ENCODE measurements at regions not wholly inside any gene's neighbourhood (a gene's known extent, or its start where the extent isn't known, plus 50 kb on each side); places are given as distances from the start of the nearest gene placed in this dataset.

DNA sequence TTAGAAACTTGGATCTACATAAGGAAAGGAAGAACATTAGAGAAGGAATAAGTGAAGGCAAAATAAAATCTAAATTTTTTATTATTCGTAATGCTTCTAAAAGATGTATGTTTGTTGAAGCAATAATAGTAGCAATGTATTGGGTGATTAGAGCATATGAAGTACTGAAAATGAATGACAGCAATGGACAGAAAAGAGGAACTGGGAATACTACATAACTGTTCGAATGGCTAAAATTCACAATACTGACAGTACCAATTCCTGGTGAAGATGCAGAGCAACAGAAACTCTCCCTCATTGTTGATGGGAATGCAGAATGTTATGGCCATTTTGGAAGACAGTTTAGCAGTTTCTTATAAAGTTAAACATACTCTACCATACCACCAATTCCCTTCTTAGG, 177.3 kb upstream of the SPEF2 start:
- no peak overlapping the region for H3K4me3 ChIP-seq (ENCODE audit: low read length)
- no peaks in the 10 kb centered on the region for H3K27me3 ChIP-seq (ENCODE audit: insufficient read depth, low read length, poor library complexity, severe bottlenecking)
- POLR2A ChIA-PET: no interaction called here
- no peaks in the 10 kb centered on the region for H3K36me3 Mint-ChIP-seq
- H3K27ac Mint-ChIP-seq: no peak overlapping the region
- no peak for DNase-seq
- no peak overlapping the region for H3K4me3 Mint-ChIP-seq
- H3K4me1 Mint-ChIP-seq: no peaks in the 10 kb centered on the region
- no peaks in the 10 kb centered on the region for H3K9me3 ChIP-seq (ENCODE audit: low read length)
- H3K36me3 ChIP-seq (ENCODE audit: insufficient read depth, low read length): no peaks in the 10 kb centered on the region
- H3K27me3 Mint-ChIP-seq: peaks cover 18 to 53% of the 10 kb centered on the region in 2 donors
- H3K4me1 ChIP-seq (ENCODE audit: insufficient read depth, low read length): no peaks in the 10 kb centered on the region
- H3K9me3 Mint-ChIP-seq: peaks cover 0 to 14% (median 4%) of the 10 kb centered on the region in 5 donors
- no peak overlapping the region for H3K27ac ChIP-seq (ENCODE audit: low read depth, low read length)
- CTCF ChIA-PET: no interaction called here

- Histone ChIP-seq H3K9me3 (ENCODE audit: low read length) (no peaks in the 10 kb centered on the region), H3K27ac (ENCODE audit: low read depth, low read length) (no peak overlapping the region), H3K27me3 (ENCODE audit: insufficient read depth, low read length, poor library complexity, severe bottlenecking) (no peaks in the 10 kb centered on the region), H3K4me1 (ENCODE audit: insufficient read depth, low read length) (no peaks in the 10 kb centered on the region), H3K4me3 (ENCODE audit: low read length) (no peak overlapping the region), H3K36me3 (ENCODE audit: insufficient read depth, low read length) (no peaks in the 10 kb centered on the region)
- H3K27ac Mint-ChIP-seq: no peak overlapping the region
- no peak for DNase-seq
- ChIA-PET POLR2A (no interaction called here), CTCF (no interaction called here)
- H3K4me1 Mint-ChIP-seq: no peaks in the 10 kb centered on the region
- peaks cover 17 to 51% of the 10 kb centered on the region in 2 donors for H3K27me3 Mint-ChIP-seq
- H3K36me3 Mint-ChIP-seq: no peaks in the 10 kb centered on the region
- H3K9me3 Mint-ChIP-seq: peaks cover 0 to 7% (median 4%) of the 10 kb centered on the region in 5 donors
- H3K4me3 Mint-ChIP-seq: no peak overlapping the region
Observed at GRCh38 chr5:35438786-35439185, 178.9 kb upstream of the SPEF2 start.

DNA sequence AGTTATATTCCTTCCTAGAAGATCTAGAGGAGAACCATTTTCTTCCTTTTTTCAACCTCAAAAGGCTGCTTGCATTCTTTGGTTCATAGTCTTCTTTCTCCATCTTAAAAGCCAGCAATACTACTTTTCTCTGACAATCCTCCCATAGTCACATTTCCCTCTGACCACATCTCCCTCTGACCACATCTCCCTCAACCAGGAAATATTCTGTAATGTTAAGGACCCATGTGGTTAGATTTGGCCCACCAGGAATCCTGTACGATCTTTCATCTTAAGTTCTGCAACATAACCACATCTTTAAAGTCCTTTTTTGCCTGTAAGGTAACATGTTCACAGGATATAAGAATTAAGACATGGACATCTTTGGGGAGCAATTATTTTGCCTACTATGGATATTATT, 179.4 kb upstream of the SPEF2 start:
- Histone ChIP-seq H3K27me3 (ENCODE audit: insufficient read depth, low read length, poor library complexity, severe bottlenecking) (no peaks in the 10 kb centered on the region), H3K36me3 (ENCODE audit: insufficient read depth, low read length) (no peaks in the 10 kb centered on the region), H3K9me3 (ENCODE audit: low read length) (no peaks in the 10 kb centered on the region), H3K27ac (ENCODE audit: low read depth, low read length) (no peak overlapping the region), H3K4me1 (ENCODE audit: insufficient read depth, low read length) (no peaks in the 10 kb centered on the region), H3K4me3 (ENCODE audit: low read length) (no peak overlapping the region)
- POLR2A ChIA-PET: no interaction called here
- CTCF ChIA-PET: no interaction called here
- Mint-ChIP-seq H3K9me3 (peaks cover 0 to 7% (median 4%) of the 10 kb centered on the region in 5 donors), H3K27me3 (peaks cover 17 to 48% of the 10 kb centered on the region in 2 donors), H3K36me3 (no peaks in the 10 kb centered on the region), H3K4me1 (no peaks in the 10 kb centered on the region), H3K27ac (no peak overlapping the region), H3K4me3 (no peak overlapping the region)
- DNase-seq: no peak

DNA sequence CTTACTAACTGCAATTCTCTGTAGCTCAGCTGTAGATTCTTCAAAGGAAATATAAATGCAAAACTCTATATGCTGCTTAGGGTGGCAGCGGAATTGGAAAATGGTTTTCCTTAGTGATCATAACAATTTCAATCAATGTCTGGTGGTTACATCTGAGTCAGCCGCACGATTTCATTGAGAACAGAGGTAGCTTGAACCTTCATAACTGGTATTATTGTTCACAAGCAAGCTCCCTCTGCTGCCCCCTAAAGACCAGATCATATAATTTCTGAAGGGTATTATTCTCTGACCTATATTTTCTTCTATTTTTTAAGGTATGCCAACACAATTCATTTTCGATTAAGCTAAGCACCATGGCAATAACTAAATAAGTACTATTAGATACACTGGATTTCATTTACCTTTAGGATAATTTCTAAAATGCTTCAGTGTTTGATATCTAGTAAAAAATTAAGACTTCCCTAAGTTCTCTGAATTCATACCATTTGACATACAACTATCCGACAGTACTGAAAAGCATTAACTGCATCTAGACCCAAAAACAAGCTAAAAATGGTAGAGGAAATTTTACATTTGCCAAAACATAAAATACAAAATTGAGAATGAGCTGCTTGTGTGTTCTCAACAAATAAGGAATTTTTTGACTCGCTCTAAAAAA, 181.1 kb upstream of the SPEF2 start:
- Histone ChIP-seq H3K4me1 (ENCODE audit: insufficient read depth, low read length) (no peaks in the 10 kb centered on the region), H3K27ac (ENCODE audit: low read depth, low read length) (no peak overlapping the region), H3K9me3 (ENCODE audit: low read length) (no peaks in the 10 kb centered on the region), H3K27me3 (ENCODE audit: insufficient read depth, low read length, poor library complexity, severe bottlenecking) (no peaks in the 10 kb centered on the region), H3K4me3 (ENCODE audit: low read length) (no peak overlapping the region), H3K36me3 (ENCODE audit: insufficient read depth, low read length) (no peaks in the 10 kb centered on the region)
- ChIA-PET CTCF (no interaction called here), POLR2A (no interaction called here)
- no peaks in the 10 kb centered on the region for H3K36me3 Mint-ChIP-seq
- no peak overlapping the region for H3K4me3 Mint-ChIP-seq
- DNase-seq: no peak
- no peaks in the 10 kb centered on the region for H3K4me1 Mint-ChIP-seq
- H3K27ac Mint-ChIP-seq: no peak overlapping the region
- H3K27me3 Mint-ChIP-seq: peaks cover 16 to 50% of the 10 kb centered on the region in 2 donors
- peaks cover 0 to 7% (median 4%) of the 10 kb centered on the region in 5 donors for H3K9me3 Mint-ChIP-seq

- H3K36me3 ChIP-seq (ENCODE audit: insufficient read depth, low read length): no peaks in the 10 kb centered on the region
- CTCF ChIA-PET: no interaction called here
- no peak overlapping the region for H3K27ac ChIP-seq (ENCODE audit: low read depth, low read length)
- POLR2A ChIA-PET: no interaction called here
- no peaks in the 10 kb centered on the region for H3K36me3 Mint-ChIP-seq
- H3K27me3 ChIP-seq (ENCODE audit: insufficient read depth, low read length, poor library complexity, severe bottlenecking): no peaks in the 10 kb centered on the region
- H3K27me3 Mint-ChIP-seq: peaks cover 5 to 26% of the 10 kb centered on the region in 2 donors
- no peak overlapping the region for H3K4me3 ChIP-seq (ENCODE audit: low read length)
- H3K4me3 Mint-ChIP-seq: no peak overlapping the region
- no peaks in the 10 kb centered on the region for H3K4me1 ChIP-seq (ENCODE audit: insufficient read depth, low read length)
- no peaks in the 10 kb centered on the region for H3K9me3 ChIP-seq (ENCODE audit: low read length)
- H3K4me1 Mint-ChIP-seq: no peaks in the 10 kb centered on the region
- DNase-seq: no peak
- no peaks in the 10 kb centered on the region for H3K9me3 Mint-ChIP-seq
- no peak overlapping the region for H3K27ac Mint-ChIP-seq
Observed at GRCh38 chr5:35430381-35431162, 187.1 kb upstream of the SPEF2 start.

DNA sequence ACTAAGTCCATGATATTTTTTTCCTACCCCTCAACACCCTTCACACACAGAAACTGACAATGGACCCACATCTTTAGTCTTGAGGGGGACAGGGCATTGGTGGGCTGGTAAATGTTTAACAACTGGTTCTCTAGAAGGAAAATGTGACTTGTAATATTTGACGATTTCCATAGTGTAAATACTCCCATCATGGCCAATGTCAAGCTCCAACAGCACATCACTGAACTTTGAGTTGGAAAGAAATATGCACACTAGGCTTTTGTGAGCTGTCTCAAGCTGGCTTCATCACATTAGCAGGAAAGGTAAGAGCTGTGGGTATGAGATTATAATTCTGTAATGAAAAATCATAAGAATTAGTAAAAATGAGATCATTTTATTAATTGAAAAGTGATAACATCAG, 189.9 kb upstream of the PRLR start:
- Mint-ChIP-seq H3K9me3 (no peaks in the 10 kb centered on the region), H3K4me1 (no peaks in the 10 kb centered on the region), H3K4me3 (no peak overlapping the region), H3K27ac (no peak overlapping the region), H3K36me3 (no peaks in the 10 kb centered on the region), H3K27me3 (peaks cover 0 to 30% of the 10 kb centered on the region in 2 donors)
- H3K27me3 ChIP-seq (ENCODE audit: insufficient read depth, low read length, poor library complexity, severe bottlenecking): no peaks in the 10 kb centered on the region
- H3K27ac ChIP-seq (ENCODE audit: low read depth, low read length): no peak overlapping the region
- H3K36me3 ChIP-seq (ENCODE audit: insufficient read depth, low read length): no peaks in the 10 kb centered on the region
- H3K4me3 ChIP-seq (ENCODE audit: low read length): no peak overlapping the region
- H3K9me3 ChIP-seq (ENCODE audit: low read length): no peaks in the 10 kb centered on the region
- POLR2A ChIA-PET: no interaction called here
- CTCF ChIA-PET: no interaction called here
- no peaks in the 10 kb centered on the region for H3K4me1 ChIP-seq (ENCODE audit: insufficient read depth, low read length)
- DNase-seq: no peak

- no peaks in the 10 kb centered on the region for H3K4me1 Mint-ChIP-seq
- POLR2A ChIA-PET: no interaction called here
- H3K27ac Mint-ChIP-seq: no peak overlapping the region
- DNase-seq: no peak
- H3K4me3 ChIP-seq (ENCODE audit: low read length): no peak overlapping the region
- CTCF ChIA-PET: no interaction called here
- no peaks in the 10 kb centered on the region for H3K36me3 Mint-ChIP-seq
- H3K27ac ChIP-seq (ENCODE audit: low read depth, low read length): no peak overlapping the region
- no peaks in the 10 kb centered on the region for H3K9me3 ChIP-seq (ENCODE audit: low read length)
- H3K4me1 ChIP-seq (ENCODE audit: insufficient read depth, low read length): no peaks in the 10 kb centered on the region
- peaks cover 0 to 7% (median 0%) of the 10 kb centered on the region in 5 donors for H3K9me3 Mint-ChIP-seq
- H3K27me3 Mint-ChIP-seq: peaks cover 2 to 21% of the 10 kb centered on the region in 2 donors
- H3K27me3 ChIP-seq (ENCODE audit: insufficient read depth, low read length, poor library complexity, severe bottlenecking): no peaks in the 10 kb centered on the region
- no peak overlapping the region for H3K4me3 Mint-ChIP-seq
- H3K36me3 ChIP-seq (ENCODE audit: insufficient read depth, low read length): no peaks in the 10 kb centered on the region
Observed at GRCh38 chr5:35417040-35417439, 186.8 kb upstream of the PRLR start.

DNA sequence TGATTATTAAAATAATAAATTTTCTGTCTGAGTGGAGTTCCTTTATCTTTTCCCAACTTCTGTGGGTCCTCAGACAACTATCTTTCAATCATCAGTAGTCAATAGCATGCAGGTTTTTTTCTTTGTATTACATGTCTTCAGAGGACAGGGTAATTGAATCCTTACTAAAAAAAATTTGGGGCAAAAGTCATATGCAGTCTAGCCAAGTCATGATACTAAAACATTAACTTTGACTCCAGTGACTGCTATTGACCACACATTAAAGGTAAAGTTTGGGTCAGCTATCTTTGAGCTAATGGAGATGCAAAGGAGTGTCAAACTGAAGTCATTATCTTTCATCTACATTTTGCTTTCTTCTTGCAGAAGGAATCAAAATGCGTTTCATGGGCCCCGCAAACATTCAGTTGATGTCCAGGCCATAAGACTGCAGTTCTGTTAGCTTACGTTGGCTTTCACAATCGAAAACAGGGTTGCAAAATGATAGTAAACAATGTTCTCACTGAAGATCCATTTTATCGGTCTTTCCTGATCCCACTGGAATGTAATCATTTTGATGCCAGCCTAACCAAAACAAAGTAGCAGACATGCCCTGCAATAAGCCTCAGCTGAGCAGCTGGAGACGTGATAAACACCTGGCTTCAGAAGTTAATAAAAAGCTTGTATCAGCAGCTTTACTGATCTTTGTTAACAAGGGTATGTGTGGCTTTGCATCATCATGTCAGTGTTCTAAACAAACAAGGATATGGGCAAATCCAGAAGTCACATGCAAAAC, 186.1 kb upstream of the PRLR start:
- CTCF ChIA-PET: no interaction called here

More for the DNA sequence above, 186.1 kb upstream of the PRLR start:
- Mint-ChIP-seq H3K9me3 (peaks cover 0 to 10% (median 0%) of the 10 kb centered on the region in 5 donors), H3K27ac (no peak overlapping the region), H3K4me3 (no peak overlapping the region), H3K36me3 (no peaks in the 10 kb centered on the region), H3K4me1 (no peaks in the 10 kb centered on the region), H3K27me3 (peaks cover 2 to 17% of the 10 kb centered on the region in 2 donors)
- H3K4me1 ChIP-seq (ENCODE audit: insufficient read depth, low read length): no peaks in the 10 kb centered on the region
- no peak overlapping the region for H3K4me3 ChIP-seq (ENCODE audit: low read length)
- no peak overlapping the region for H3K27ac ChIP-seq (ENCODE audit: low read depth, low read length)
- H3K27me3 ChIP-seq (ENCODE audit: insufficient read depth, low read length, poor library complexity, severe bottlenecking): no peaks in the 10 kb centered on the region
- POLR2A ChIA-PET: no interaction called here
- H3K9me3 ChIP-seq (ENCODE audit: low read length): no peaks in the 10 kb centered on the region
- H3K36me3 ChIP-seq (ENCODE audit: insufficient read depth, low read length): no peaks in the 10 kb centered on the region
- DNase-seq: no peak

All from CD8-positive, alpha-beta memory T cell (primary cell).